ACC112 (cell line): ENCODE measurements at regions not wholly inside any gene's neighbourhood (a gene's known extent, or its start where the extent isn't known, plus 50 kb on each side); places are given as distances from the start of the nearest gene placed in this dataset.
A peak's percentile ranks its signal among the peaks of the same experiment; 100 is the strongest.

Source experiments
- H2AFZ ChIP-seq: fragments of 200-600 bp; sonication (generic); one replicate; pipeline ENCODE4 v1.6.0; 2017; ENCODE audit warnings: antibody characterized with exemption, low read length; ENCODE audit not compliant: unreplicated experiment
- H3K27ac ChIP-seq: fragments of 200-600 bp; sonication (generic); 2 replicates; pipeline ENCODE4 v1.5.1; 2014; ENCODE audit warnings: low read depth, mild to moderate bottlenecking, antibody characterized with exemption, low read length, moderate library complexity
- H3K27me3 ChIP-seq: fragments of 200-600 bp; sonication (generic); 2 replicates; pipeline ENCODE4 v1.6.1; 2014; ENCODE audit warnings: mild to moderate bottlenecking, antibody characterized with exemption, low read length, moderate library complexity, mixed read lengths; ENCODE audit not compliant: insufficient read depth
- H3K36me3 ChIP-seq: fragments of 200-600 bp; sonication (generic); 2 replicates; pipeline ENCODE4 v1.6.1; 2016; ENCODE audit warnings: mild to moderate bottlenecking, antibody characterized with exemption, low read length, moderate library complexity, mixed read lengths; ENCODE audit not compliant: insufficient read depth
- H3K4me1 ChIP-seq: fragments of 200-600 bp; sonication (generic); one replicate; pipeline ENCODE4 v1.6.1; 2016; ENCODE audit warnings: low read length, mixed read lengths; ENCODE audit not compliant: insufficient read depth, unreplicated experiment, control insufficient read depth
- H3K4me3 ChIP-seq: fragments of 200-600 bp; sonication (generic); 2 replicates; pipeline ENCODE4 v1.5.1; 2014; ENCODE audit warnings: mild to moderate bottlenecking, low read depth, low read length
- H3K79me2 ChIP-seq: fragments of 200-600 bp; sonication (generic); one replicate; pipeline ENCODE4 v1.6.0; 2016; ENCODE audit warnings: low read length; ENCODE audit not compliant: control insufficient read depth, unreplicated experiment, insufficient read depth

- Histone ChIP-seq H3K79me2 (no peaks in the 10 kb centered on the region), H3K27me3 (peaks cover 30% of the 10 kb centered on the region), H3K36me3 (no peaks in the 10 kb centered on the region), H3K4me3 (no peak overlapping the region), H3K27ac (no peak overlapping the region), H2AFZ (no peak overlapping the region), H3K4me1 (no peaks in the 10 kb centered on the region)
These were observed 378.1 kb upstream of the ZNF385D start for GRCh38 chr3:22129101-22129500.

- no peaks in the 10 kb centered on the region for H3K79me2 ChIP-seq
- no peak overlapping the region for H3K27ac ChIP-seq
- H2AFZ ChIP-seq = no peak overlapping the region
- H3K4me1 ChIP-seq = no peaks in the 10 kb centered on the region
- no peaks in the 10 kb centered on the region for H3K36me3 ChIP-seq
- H3K4me3 ChIP-seq = no peak overlapping the region
- 0 out of 2 replicates have a peak, but pooled peaks cover under 1% of the 10 kb centered on the region for H3K27me3 ChIP-seq
These were observed 390.8 kb upstream of the ZNF385D start for GRCh38 chr3:22141769-22142168.

DNA sequence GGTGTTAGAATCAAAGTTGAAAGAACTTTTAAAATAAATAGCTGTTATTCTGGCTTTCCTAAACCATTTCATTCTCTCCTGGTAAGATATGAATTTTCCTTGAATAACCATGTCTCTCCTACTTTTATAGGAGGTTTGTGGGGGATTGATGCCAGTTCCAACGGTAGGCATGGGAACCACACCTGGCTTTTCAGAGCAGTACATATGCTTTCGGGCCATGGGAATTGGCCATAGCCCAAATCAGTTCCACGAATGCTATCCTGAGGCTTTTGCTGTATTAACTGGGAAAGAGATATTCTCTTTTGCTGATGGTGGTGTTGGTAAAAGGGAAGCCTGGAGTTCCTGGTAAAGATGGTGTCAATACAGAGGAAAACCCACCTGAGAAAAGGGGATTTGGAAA lies 396.2 kb upstream of the ZNF385D start:
- H3K27me3 ChIP-seq = no peaks in the 10 kb centered on the region
- H3K79me2 ChIP-seq = no peaks in the 10 kb centered on the region
- no peaks in the 10 kb centered on the region for H3K36me3 ChIP-seq
- no peak overlapping the region for H2AFZ ChIP-seq
- H3K4me1 ChIP-seq = no peaks in the 10 kb centered on the region
- no peak overlapping the region for H3K27ac ChIP-seq
- no peak overlapping the region for H3K4me3 ChIP-seq

DNA sequence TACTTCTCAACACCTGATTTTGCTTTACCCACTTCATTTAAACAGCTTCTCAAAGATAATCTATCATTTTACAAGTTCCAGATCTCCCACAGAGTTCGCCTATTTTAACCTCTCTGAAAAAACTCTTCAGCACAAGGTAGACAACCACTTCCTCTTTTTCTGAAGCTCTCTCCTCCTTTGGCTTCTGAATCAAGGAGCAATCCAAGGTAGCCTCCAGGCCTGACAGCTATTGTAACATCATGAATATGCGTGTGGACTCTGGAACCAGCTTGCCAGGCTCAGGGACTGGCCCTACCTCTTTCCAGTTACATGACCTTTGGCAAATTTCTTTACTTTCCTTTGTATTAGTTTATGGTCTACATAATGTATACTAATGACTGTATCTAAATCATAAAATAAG lies 405.9 kb upstream of the ZNF385D start:
- H3K4me3 ChIP-seq = no peak overlapping the region
- H2AFZ ChIP-seq = no peak overlapping the region
- H3K36me3 ChIP-seq = no peaks in the 10 kb centered on the region
- no peaks in the 10 kb centered on the region for H3K4me1 ChIP-seq
- no peaks in the 10 kb centered on the region for H3K79me2 ChIP-seq
- H3K27me3 ChIP-seq = no peaks in the 10 kb centered on the region
- H3K27ac ChIP-seq = no peak overlapping the region

GRCh38 chr3:22157848-22158247 lies 406.8 kb upstream of the ZNF385D start:
- Histone ChIP-seq H3K36me3 (no peaks in the 10 kb centered on the region), H3K27me3 (no peaks in the 10 kb centered on the region), H3K27ac (no peak overlapping the region), H3K4me1 (no peaks in the 10 kb centered on the region), H2AFZ (no peak overlapping the region), H3K79me2 (no peaks in the 10 kb centered on the region), H3K4me3 (no peak overlapping the region)

GRCh38 chr3:22159004-22159695 lies 408.1 kb upstream of the ZNF385D start:
- Histone ChIP-seq H3K4me1 (no peaks in the 10 kb centered on the region), H2AFZ (no peak overlapping the region), H3K36me3 (no peaks in the 10 kb centered on the region), H3K79me2 (no peaks in the 10 kb centered on the region), H3K4me3 (no peak overlapping the region), H3K27me3 (no peaks in the 10 kb centered on the region), H3K27ac (no peak overlapping the region)

DNA sequence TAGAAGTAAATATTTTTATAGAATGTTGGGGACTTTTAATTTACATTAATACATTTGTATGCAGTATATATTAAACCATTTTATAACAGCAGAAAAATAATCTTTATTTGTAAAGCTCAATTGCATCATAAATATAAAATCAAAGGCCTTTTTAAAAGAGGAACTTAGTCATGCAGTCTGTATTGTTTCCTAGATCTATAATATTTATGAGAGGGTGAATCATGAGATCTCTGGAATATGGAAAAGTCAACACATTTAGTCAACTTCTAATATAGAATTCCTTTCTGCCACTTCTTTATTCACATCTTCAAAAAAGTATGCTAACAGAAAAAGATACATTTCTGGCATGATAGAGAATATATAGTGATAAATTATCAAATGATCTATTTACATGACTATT lies 410.3 kb upstream of the ZNF385D start:
- Histone ChIP-seq H3K27ac (no peak overlapping the region), H3K27me3 (no peaks in the 10 kb centered on the region), H2AFZ (no peak overlapping the region), H3K36me3 (no peaks in the 10 kb centered on the region), H3K4me1 (no peaks in the 10 kb centered on the region), H3K79me2 (no peaks in the 10 kb centered on the region), H3K4me3 (no peak overlapping the region)

DNA sequence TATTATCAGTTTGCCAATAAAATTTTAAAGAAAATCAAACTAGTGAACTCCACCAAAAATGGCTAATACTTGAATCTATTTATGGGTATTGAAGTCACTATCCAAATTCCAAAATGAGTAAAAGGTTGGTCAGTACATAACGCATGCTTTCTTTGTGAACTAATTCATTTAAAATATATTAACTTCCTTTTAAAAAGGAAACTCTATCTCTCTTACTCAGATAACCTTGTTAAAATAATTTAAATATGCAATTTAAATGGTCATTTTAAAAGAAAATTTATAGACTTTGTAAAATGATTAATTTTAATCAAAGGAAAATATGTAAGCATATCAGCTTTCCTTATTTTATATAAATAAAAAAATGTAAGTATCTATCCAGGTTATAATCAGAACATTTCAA lies 419.4 kb upstream of the ZNF385D start:
- Histone ChIP-seq H3K79me2 (no peaks in the 10 kb centered on the region), H3K27me3 (no peaks in the 10 kb centered on the region), H3K4me1 (no peaks in the 10 kb centered on the region), H3K27ac (no peak overlapping the region), H3K36me3 (no peaks in the 10 kb centered on the region), H2AFZ (no peak overlapping the region), H3K4me3 (no peak overlapping the region)

- Histone ChIP-seq H2AFZ (no peak overlapping the region), H3K4me3 (no peak overlapping the region), H3K27ac (no peak overlapping the region), H3K27me3 (no peaks in the 10 kb centered on the region), H3K4me1 (peaks cover 6% of the 10 kb centered on the region), H3K79me2 (no peaks in the 10 kb centered on the region), H3K36me3 (no peaks in the 10 kb centered on the region)
These were observed 422.0 kb upstream of the ZNF385D start for GRCh38 chr3:22172964-22173363.

DNA sequence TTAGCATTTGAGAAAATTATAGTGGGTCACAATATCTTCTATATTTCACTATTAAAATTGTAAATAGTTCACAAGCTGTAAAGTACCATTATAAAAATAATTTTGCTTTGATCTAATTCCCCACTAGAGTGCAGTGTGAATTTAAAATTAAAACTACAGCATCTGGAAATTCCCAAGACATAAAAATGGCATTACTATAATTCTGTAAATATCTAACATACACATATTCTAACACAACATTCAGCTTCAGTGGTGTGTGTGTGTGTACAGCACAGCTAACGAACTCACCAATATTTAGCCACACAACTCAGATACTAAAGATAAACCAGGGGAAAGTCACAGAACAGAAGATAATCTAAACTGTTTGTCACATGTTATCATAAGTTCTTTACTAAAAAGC lies 424.9 kb upstream of the ZNF385D start:
- Histone ChIP-seq H2AFZ (peak overlapping the region; percentile 72), H3K4me1 (peaks cover 6% of the 10 kb centered on the region), H3K36me3 (no peaks in the 10 kb centered on the region), H3K27ac (no peak overlapping the region), H3K4me3 (no peak overlapping the region), H3K27me3 (no peaks in the 10 kb centered on the region), H3K79me2 (no peaks in the 10 kb centered on the region)

- Histone ChIP-seq H3K4me1 (peaks cover 6% of the 10 kb centered on the region), H3K27me3 (no peaks in the 10 kb centered on the region), H3K27ac (no peak overlapping the region), H3K4me3 (no peak overlapping the region), H2AFZ (no peak overlapping the region), H3K79me2 (no peaks in the 10 kb centered on the region), H3K36me3 (no peaks in the 10 kb centered on the region)
These were observed 425.9 kb upstream of the ZNF385D start for GRCh38 chr3:22176911-22177310.
